ENCODE measurements at regions not wholly inside any gene's neighbourhood (a gene's known extent, or its start where the extent isn't known, plus 50 kb on each side); places are given as distances from the start of the nearest gene placed in this dataset.

GRCh38 chrX:43018031-43018430 is 240.1 kb upstream of the PPP1R2C start:
- H3K27me3 Mint-ChIP-seq (ENCODE audit: insufficient read depth, unreplicated experiment) = no peaks in the 10 kb centered on the region
- POLR2A ChIA-PET = no interaction called here

GRCh38 chrX:43019021-43019420 is 241.1 kb upstream of the PPP1R2C start:
- no peak for TF ChIP-seq CTCF (IDR thresholded peaks at IDR 0.05; ENCODE audit: insufficient read depth in 1 of 2, low read depth in 1 of 2, low read length in 1 of 2, severe bottlenecking in 1 of 2, unreplicated experiment in 1 of 2)
- H3K4me3 ChIP-seq (ENCODE audit: low read depth, low read length) = no peak overlapping the region
- H3K9me3 ChIP-seq = no peaks in the 10 kb centered on the region
- ChIA-PET POLR2A (no interaction called here), CTCF (no interaction called here)
- Mint-ChIP-seq H3K9me3 (ENCODE audit: unreplicated experiment) (no peaks in the 10 kb centered on the region), H3K4me3 (ENCODE audit: unreplicated experiment) (no peak overlapping the region), H3K36me3 (ENCODE audit: insufficient read depth, unreplicated experiment) (no peaks in the 10 kb centered on the region), H3K27ac (ENCODE audit: unreplicated experiment) (no peak overlapping the region), H3K4me1 (ENCODE audit: low read depth, unreplicated experiment) (no peaks in the 10 kb centered on the region), H3K27me3 (ENCODE audit: insufficient read depth, unreplicated experiment) (no peaks in the 10 kb centered on the region)
- no peak for DNase-seq
- intact Hi-C loops (cut with micrococcal nuclease; ENCODE audit: unreplicated experiment) = no loop called here
- BruUV-seq (replicated peaks) = no TSS peak
- no peaks in the 10 kb centered on the region for H3K4me1 ChIP-seq
- H3K36me3 ChIP-seq (ENCODE audit: control insufficient read depth, insufficient read depth, low read length) = no peaks in the 10 kb centered on the region
- no peaks in the 10 kb centered on the region for H3K27me3 ChIP-seq (replicated peaks; ENCODE audit: control insufficient read depth, insufficient read depth, low read length)

More at GRCh38 chrX:43018031-43018430, 240.1 kb upstream of the PPP1R2C start:
- CTCF ChIA-PET = no interaction called here
- Mint-ChIP-seq H3K36me3 (ENCODE audit: insufficient read depth, unreplicated experiment) (no peaks in the 10 kb centered on the region), H3K4me3 (ENCODE audit: unreplicated experiment) (no peak overlapping the region), H3K4me1 (ENCODE audit: low read depth, unreplicated experiment) (no peaks in the 10 kb centered on the region), H3K9me3 (ENCODE audit: unreplicated experiment) (no peaks in the 10 kb centered on the region), H3K27ac (ENCODE audit: unreplicated experiment) (no peak overlapping the region)
- Histone ChIP-seq H3K9me3 (no peaks in the 10 kb centered on the region), H3K27me3 (replicated peaks; ENCODE audit: control insufficient read depth, insufficient read depth, low read length) (no peaks in the 10 kb centered on the region), H3K36me3 (ENCODE audit: control insufficient read depth, insufficient read depth, low read length) (no peaks in the 10 kb centered on the region), H3K4me1 (no peaks in the 10 kb centered on the region), H3K4me3 (ENCODE audit: low read depth, low read length) (no peak overlapping the region)
- DNase-seq = no peak
- intact Hi-C loops (cut with micrococcal nuclease; ENCODE audit: unreplicated experiment) = no loop called here
- no peak for TF ChIP-seq CTCF (IDR thresholded peaks at IDR 0.05; ENCODE audit: insufficient read depth in 1 of 2, low read depth in 1 of 2, low read length in 1 of 2, severe bottlenecking in 1 of 2, unreplicated experiment in 1 of 2)
- no TSS peak for BruUV-seq (replicated peaks)

GRCh38 chrX:43025806-43026315 is 247.9 kb upstream of the PPP1R2C start:
- Mint-ChIP-seq H3K4me1 (ENCODE audit: low read depth, unreplicated experiment) (no peaks in the 10 kb centered on the region), H3K27ac (ENCODE audit: unreplicated experiment) (no peak overlapping the region), H3K4me3 (ENCODE audit: unreplicated experiment) (no peak overlapping the region), H3K27me3 (ENCODE audit: insufficient read depth, unreplicated experiment) (no peaks in the 10 kb centered on the region), H3K36me3 (ENCODE audit: insufficient read depth, unreplicated experiment) (no peaks in the 10 kb centered on the region), H3K9me3 (ENCODE audit: unreplicated experiment) (no peaks in the 10 kb centered on the region)
- ChIA-PET CTCF (no interaction called here), POLR2A (no interaction called here)
- no TSS peak for BruUV-seq (replicated peaks)
- Histone ChIP-seq H3K9me3 (no peaks in the 10 kb centered on the region), H3K36me3 (ENCODE audit: control insufficient read depth, insufficient read depth, low read length) (no peaks in the 10 kb centered on the region), H3K27me3 (replicated peaks; ENCODE audit: control insufficient read depth, insufficient read depth, low read length) (no peaks in the 10 kb centered on the region), H3K4me3 (ENCODE audit: low read depth, low read length) (no peak overlapping the region), H3K4me1 (no peaks in the 10 kb centered on the region)
- DNase-seq = no peak
- intact Hi-C loops (cut with micrococcal nuclease; ENCODE audit: unreplicated experiment) = no loop called here
- no peak for TF ChIP-seq CTCF (IDR thresholded peaks at IDR 0.05; ENCODE audit: insufficient read depth in 1 of 2, low read depth in 1 of 2, low read length in 1 of 2, severe bottlenecking in 1 of 2, unreplicated experiment in 1 of 2)

All from Caco-2 (cell line).